GM18873 (cell line): ENCODE measurements at regions not wholly inside any gene's neighbourhood (a gene's known extent, or its start where the extent isn't known, plus 50 kb on each side); places are given as distances from the start of the nearest gene placed in this dataset.
A peak's percentile ranks its signal among the peaks of the same experiment; 100 is the strongest.

Experiments used
- ATAC-seq: cut with Tn5 transposase; IDR thresholded peaks from one replicate; pipeline ENCODE4 v1.9.1; 2021; ENCODE audit warnings: mild to moderate bottlenecking, moderate library complexity, moderate number of reproducible peaks; ENCODE audit not compliant: unreplicated experiment, low FRiP score

DNA sequence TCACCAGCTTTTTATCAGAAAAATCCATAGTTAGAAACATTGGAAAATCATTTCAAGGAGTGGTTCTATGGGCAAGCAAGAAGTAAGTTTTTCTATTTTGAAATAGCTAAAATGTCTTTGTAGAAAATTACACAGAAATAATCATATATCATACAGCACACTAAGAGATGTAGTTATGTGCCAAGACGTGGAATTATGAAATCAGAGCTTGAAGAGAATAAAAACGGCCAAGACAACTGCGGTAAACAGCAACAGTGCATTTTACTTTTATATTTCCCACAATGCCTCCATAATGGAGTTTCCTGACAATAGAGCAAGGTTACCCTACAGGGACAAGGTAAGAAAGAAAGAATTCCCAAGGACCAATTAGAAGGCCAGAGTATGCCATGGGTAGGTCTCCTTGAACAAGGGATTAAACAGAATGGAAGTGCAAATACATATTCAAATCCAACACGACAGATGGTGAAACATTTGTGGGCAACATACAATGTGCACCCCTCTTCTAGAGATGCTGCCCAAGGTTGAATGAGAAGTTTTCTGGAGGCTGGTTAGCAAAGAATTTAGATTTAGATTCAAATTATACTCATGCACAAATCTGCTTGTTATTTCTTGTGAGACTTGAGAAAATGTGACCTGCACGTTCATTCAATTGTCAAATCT is 76.1 kb upstream of the BTG1 start:
- no peak for ATAC-seq

DNA sequence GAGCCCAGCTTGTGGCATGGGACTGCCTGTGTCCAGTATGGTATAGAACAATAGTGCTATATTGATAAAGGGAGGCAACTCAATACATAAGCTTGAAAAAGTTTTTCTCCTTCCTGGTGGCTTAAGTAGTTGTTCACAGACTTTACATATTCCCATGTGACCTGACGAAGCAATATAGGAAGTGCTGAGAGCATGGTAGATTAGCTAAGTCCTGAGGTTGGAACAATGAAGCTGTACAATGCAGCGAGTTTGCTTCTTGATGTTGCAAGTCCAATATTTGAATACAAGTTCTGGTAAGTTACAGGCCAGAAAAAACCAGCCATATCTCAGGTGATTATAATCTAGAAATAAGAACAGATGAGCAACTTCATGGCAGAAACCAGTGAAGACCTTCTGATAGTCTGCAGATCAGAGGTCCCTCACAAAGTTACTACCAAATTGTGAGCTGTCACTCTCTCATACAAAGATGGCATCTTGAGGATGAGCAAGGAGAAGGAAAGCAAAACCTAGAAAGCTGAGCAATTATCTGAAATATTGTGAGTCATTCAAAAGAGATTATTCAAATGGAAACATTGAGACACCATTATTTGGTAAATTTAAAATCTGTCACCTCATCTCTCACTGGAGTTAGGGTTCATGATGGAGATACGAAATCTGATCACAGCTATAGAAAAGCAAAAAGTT is 72.9 kb upstream of the BTG1 start:
- ATAC-seq, result no peak

DNA sequence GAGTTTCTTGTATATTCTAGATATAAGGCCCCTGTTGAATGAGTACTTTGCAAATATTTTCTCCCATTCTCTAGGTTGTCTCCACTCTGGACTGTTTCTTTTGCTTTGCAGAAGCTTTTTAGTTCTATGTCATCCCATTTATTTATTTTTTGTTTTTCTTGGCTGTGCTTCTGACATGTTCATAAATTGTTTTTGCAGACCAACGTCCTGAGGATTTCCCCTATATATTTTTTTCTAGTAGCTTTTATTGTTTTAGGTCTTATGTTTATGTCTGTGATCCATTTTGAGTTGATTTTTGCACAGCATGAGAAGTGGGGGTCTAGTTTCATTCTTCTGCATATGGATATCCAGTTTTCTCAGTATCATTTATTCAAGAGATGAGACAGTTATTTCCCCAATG is 70.4 kb upstream of the BTG1 start:
- ATAC-seq, result no peak

DNA sequence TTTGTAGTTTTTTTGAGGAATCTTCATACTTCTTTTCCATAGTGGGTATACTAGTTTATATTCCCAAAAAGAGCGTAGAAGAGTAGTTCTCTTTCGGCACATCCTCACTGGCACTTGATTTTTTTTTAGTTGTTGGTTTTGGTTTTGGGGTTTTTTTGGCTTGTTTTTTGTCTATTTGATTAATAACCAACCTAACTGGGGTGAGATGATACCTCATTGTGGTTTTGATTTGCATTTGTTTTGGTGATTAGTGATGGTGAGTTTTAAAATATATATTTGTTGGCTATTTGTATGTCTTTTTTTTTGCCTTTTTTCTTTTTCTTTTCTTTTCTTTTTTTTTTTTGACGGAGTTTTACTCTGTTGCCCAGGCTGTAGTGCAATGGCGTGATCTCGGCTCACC is 69.7 kb upstream of the BTG1 start:
- no peak for ATAC-seq

DNA sequence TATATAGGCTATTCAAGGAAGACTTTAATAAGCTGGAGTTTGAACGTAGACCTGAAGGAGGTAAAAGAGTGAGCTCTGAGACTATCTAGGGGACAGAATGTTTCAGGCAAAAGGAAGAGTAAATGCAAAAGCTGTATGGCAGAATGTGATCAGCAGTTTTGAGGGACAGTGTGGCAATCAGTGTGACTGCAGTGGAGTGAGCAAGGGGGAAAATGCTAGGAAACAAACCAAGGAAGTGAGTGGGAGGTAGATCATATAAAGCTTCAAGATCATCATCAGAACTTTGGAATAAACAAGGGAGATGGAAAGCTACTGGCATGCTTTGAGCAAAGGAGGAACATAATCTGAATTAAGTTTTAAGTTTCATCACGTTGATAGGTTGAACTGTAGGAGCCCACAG is 67.5 kb upstream of the BTG1 start:
- no peak for ATAC-seq

DNA sequence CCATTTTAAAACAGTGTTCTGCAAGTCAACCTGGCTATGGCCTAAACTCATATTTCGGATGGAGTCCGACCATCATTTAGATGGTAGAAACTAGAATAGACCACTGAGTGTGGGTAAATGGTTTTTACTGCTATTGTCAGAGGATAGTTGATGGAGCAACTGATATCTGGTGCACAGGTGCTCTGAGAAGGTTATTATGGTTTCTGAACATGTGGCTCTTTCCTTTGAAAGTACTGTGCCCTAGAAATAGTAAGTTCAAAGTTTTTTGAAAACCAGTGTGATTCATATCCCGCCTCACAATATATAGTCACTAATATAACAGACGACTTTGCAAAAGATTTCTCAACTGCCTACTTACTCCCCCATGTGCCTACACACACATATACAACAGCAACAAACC is 64.4 kb upstream of the BTG1 start:
- ATAC-seq, result no peak

DNA sequence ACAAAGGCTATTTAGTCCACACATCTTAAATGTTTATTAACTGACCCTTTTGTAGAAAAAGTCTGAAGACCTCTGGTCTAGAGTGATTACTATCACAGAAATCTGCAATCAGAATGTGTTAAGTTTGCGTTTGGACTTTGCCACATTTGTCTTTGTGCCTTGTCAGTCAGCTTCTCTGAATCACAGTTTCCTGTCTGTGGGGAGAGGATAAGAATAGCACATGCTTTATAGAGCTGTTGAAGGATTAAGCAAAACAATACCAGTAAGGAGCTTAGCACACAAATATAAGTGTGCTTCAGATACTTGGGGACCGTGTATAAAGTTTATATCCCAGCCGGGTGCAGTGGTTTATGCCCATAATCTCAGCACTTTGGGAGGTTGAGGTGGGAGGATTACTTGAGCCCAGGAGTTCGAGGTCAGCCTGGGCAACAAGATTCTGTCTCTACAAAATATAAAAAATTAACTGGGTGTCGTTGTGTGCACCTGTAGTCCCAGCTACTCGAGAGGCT is 63.0 kb upstream of the BTG1 start:
- ATAC-seq, result peak; percentile 69

DNA sequence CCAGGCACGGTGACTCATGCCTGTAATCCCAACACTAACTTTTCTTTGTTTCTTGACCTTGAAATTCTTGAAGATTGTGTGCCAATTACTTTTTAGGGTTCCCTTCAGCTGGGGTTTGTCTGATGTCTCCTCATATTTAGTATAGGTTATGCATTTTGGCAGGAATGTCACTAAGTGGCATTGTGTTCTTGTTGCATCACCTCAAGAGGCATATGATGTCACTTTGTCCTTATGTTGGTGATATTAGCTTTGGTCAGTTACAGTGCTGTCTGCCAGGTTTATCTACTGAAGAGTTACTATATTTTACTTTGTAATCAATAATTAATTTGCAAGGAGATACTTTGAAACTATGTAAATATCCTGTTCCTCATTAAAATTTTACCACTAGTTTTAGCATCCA is 61.0 kb upstream of the BTG1 start:
- no peak for ATAC-seq

DNA sequence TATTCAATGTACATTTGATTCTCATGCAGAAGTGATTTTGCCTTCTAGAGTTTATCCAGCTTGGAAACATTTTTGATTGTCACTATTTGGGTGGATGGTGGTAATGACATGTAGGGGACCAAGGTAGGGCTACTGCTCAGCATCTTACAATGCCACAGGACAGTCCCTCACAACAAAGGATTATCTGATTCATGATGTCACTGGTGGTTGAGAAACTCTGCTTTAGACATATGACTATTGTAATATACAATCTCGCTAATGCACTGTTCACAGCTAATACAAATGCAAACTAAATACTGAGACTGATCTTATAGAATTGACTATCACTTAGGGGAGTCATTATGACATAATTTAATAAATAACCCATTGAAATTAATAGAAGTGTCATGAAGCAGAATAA is 60.4 kb upstream of the BTG1 start:
- ATAC-seq, result no peak

DNA sequence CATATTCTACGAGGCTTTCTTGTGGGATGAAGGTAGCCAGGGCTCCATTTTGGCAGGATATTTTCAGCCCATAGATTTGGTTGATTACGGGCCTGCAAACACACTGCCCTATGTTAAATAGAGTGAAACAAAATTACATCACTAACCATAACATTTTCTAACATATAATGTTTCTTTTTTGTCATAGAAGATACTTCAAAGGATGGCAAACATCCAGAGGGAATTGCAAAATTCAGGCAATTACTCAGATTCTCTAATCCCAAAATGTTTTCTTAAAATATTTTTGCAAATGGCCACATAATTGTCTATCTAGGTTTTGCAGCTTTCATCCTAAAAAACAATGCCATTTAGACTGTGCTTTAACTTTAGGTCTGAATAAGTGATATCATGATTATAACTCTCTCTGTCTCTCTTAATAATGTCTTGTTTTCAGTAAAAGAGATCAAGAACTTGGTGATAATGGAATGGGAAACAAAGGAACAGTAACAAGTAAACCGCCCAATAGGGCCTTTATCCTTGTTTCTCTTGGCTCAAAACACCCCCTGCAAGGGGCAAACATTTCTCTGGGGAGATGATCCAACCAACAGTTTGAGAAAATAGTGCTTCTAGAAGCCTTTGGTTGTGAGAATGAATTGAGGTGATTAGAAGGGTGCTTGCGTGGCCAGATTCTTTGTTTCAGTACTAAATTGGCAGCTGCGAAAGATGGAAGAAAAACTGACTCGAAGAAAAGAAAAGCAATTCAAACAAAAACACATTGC is 54.4 kb upstream of the BTG1 start:
- no peak for ATAC-seq

DNA sequence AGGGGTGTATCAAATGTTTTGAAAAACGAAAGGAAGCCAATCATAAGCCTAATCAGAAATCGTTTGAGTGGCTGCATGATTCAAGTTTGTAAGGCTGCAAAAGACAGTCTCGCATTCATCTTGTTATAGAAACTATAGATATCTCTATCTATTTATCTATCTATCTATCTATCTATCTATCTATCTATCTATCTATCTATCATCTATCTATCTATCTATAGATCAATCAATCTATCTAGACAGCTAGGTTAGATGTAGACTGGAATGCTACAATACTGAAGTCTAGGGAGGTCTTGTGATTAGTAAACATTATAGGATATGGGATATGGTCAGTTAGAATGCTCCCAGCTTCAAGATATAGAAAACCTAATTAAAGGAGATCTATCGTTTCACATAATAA is 52.2 kb upstream of the BTG1 start:
- ATAC-seq, result no peak

DNA sequence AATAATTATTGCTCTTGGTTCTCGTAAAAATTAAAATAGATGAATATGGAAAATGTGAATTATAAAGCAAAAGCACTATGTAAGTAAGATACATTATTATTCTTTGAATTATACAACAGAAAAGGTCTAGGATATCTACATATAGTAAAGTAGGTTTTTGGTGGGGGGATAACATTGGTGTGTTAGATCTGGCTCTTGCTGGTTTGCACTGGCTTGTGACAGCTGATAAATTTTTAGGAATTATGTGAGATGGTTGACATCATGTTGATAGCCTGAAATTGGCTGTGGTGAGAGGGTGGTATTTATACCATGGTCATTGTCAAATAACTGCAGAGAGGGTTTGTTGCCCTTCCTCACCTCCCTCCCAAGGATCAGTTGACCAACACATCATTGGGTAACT is 50.7 kb upstream of the BTG1 start:
- no peak for ATAC-seq
